Heart left ventricle (tissue), 16 donors: ENCODE measurements at regions not wholly inside any gene's neighbourhood (a gene's known extent, or its start where the extent isn't known, plus 50 kb on each side); places are given as distances from the start of the nearest gene placed in this dataset.
A peak's percentile ranks its signal among the peaks of the same experiment; 100 is the strongest.

Source experiments
- ATAC-seq, 4 donors: fragments of 200-7000 bp; cut with Tn5 transposase; one replicate each; pipeline ENCODE4 v1.9.1; 2020 to 2022; ENCODE audit warnings: moderate library complexity in 4 of 4, mild to moderate bottlenecking in 3 of 4, moderate number of reproducible peaks in 1 of 4
- DNase-seq, 5 donors: peaks; one replicate each; pipeline ENCODE4 v3.0.0-alpha.2; 2020
- H3K27ac ChIP-seq, 12 donors: fragments of 200-600 bp; sonication (generic) in 4 of 12; one replicate each; pipeline versions ENCODE4 v1.5.0 to v1.8.0; 2016 to 2022; ENCODE audit warnings: mild to moderate bottlenecking in 2 of 12
- H3K27me3 ChIP-seq, 9 donors: fragments of 200-600 bp; sonication (generic) in 2 of 9; one replicate each; pipeline versions ENCODE4 v1.5.1 to v1.8.0; 2016 to 2022; ENCODE audit warnings: mild to moderate bottlenecking in 3 of 9
- H3K36me3 ChIP-seq, 9 donors: fragments of 200-600 bp; sonication (generic) in 2 of 9; one replicate each; pipeline versions ENCODE4 v1.5.0 to v1.8.0; 2018 to 2022; ENCODE audit warnings: mild to moderate bottlenecking in 2 of 9
- H3K4me1 ChIP-seq, 12 donors: fragments of 200-600 bp; sonication (generic) in 4 of 12; one replicate each; pipeline versions ENCODE4 v1.5.0 to v1.8.0; 2016 to 2022; ENCODE audit warnings: mild to moderate bottlenecking in 3 of 12
- H3K4me3 ChIP-seq, 12 donors: fragments of 200-600 bp; sonication (generic) in 4 of 12; one replicate each; pipeline versions ENCODE4 v1.5.0 to v1.8.0; 2017 to 2022; ENCODE audit warnings: mild to moderate bottlenecking in 9 of 12, moderate library complexity in 4 of 12
- H3K9me3 ChIP-seq, 12 donors: fragments of 200-600 bp; sonication (generic) in 4 of 12; one replicate each; pipeline versions ENCODE4 v1.5.0 to v1.8.0; 2016 to 2022; ENCODE audit warnings: mild to moderate bottlenecking in 1 of 12
- POLR2A ChIP-seq, 2 donors: fragments of 450-650 bp; IDR thresholded peaks; one replicate each; pipeline ENCODE4 v1.6.1; 2017; ENCODE audit warnings: antibody characterized with exemption in 2 of 2, mild to moderate bottlenecking in 2 of 2, moderate library complexity in 2 of 2
- WGBS, 4 donors: extraction: QIAGEN DNeasy Blood & Tissue Kit in 2 of 4; methylation state at CpG; one replicate each; pipeline versions ENCODE4 v1.1.5 to v1.1.7; 2013 to 2018; 5-methylcytosine and 5-hydroxymethylcytosine counted together
- intact Hi-C, 10 donors: fragments of 100-400 bp; cut with DNase I; formaldehyde crosslinking; loops; one replicate each; pipeline versions ENCODE4 v1.11.1 to v1.14.2; 2022
- TF ChIP-seq, protein P1 (sequence below), 12 donors: fragments of 200-600 bp; sonication (generic) in 4 of 12; IDR thresholded peaks; one replicate each; pipeline versions ENCODE4 v1.5.0 to v1.8.0; 2018 to 2022; ENCODE audit warnings: antibody characterized with exemption in 12 of 12, mild to moderate bottlenecking in 5 of 12
- donor health status: ischemic (EF 13 %, LVEDD 7.1; RV severe dilation, severe dysfunction).
- donor health status: healthy with polysubstance abuse.
- donor health status: DM: no; HTN: yes; CAD: no.
- donor health status: DM: no; HTN: no; CAD: no.
- donor health status: ischemic (EF 25% LVEDD 6.9; RV normal size, moderate dysfunction).
- donor health status: ischemic (EF 25% LVEDD 5.7; RV mildly dilated, moderate dysfunction).
- donor health status: healthy.
- donor health status: DM: yes; HTN: yes; CAD: no.
- donor health status: ischemic (EF 35%, LVEDD 5.7; RV mildly dilated, moderate dysfunction).
- donor health status: nonischemic (EF 11% LVEDD 7.7; RV severe dilation, severe dysfunction).
- donor health status: DM: yes; HTN: yes; CAD: no.
- donor health status: PGD.
- donor health status: ischemic (EF 29% LVEDD 5.4; RV normal size, mild dysfunction).
- donor health status: nonischemic (EF 23%, LVEDD 6.1; RV moderate dilation, normal function).

- no peak for ATAC-seq
- intact Hi-C loops, result no loop called here
- 52 to 71% (median 58%) methylated on average over 1 of the region's 1 CpG for WGBS, 4 donors
- Histone ChIP-seq H3K9me3 (no peaks in the 10 kb centered on the region), H3K4me3 (no peak overlapping the region), H3K36me3 (no peaks in the 10 kb centered on the region), H3K27me3 (no peaks in the 10 kb centered on the region), H3K27ac (no peak overlapping the region), H3K4me1 (no peaks in the 10 kb centered on the region)
- no peak for DNase-seq
- TF ChIP-seq POLR2A (IDR thresholded peaks at IDR 0.05), result no peak
- TF ChIP-seq, protein P1, sequence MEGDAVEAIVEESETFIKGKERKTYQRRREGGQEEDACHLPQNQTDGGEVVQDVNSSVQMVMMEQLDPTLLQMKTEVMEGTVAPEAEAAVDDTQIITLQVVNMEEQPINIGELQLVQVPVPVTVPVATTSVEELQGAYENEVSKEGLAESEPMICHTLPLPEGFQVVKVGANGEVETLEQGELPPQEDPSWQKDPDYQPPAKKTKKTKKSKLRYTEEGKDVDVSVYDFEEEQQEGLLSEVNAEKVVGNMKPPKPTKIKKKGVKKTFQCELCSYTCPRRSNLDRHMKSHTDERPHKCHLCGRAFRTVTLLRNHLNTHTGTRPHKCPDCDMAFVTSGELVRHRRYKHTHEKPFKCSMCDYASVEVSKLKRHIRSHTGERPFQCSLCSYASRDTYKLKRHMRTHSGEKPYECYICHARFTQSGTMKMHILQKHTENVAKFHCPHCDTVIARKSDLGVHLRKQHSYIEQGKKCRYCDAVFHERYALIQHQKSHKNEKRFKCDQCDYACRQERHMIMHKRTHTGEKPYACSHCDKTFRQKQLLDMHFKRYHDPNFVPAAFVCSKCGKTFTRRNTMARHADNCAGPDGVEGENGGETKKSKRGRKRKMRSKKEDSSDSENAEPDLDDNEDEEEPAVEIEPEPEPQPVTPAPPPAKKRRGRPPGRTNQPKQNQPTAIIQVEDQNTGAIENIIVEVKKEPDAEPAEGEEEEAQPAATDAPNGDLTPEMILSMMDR (IDR thresholded peaks at IDR 0.05), result no peak
Observed at GRCh38 chr12:78490861-78491260, 373.7 kb upstream of the SYT1 start.

DNA sequence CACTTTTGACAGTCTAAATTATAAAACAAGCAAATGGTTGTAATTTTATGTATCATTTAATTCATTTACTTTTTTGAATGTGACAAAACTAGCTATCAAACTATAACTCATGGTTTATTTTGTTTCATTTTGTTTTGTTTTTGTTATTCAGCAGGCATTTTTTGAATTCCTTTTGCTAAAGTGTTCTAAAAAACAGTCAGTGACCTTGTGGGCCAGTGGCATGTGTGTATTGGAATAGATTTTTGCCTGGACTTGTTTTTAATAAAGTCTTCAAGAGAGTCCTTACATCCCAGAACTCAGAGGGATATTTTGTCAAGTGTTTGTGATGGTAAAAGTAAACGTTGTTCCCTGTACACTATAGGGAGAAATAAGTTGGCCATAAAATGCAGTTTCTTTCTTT, 369.7 kb upstream of the SYT1 start:
- ATAC-seq, result no peak
- no peak for DNase-seq
- intact Hi-C loops, result no loop called here
- H3K4me1 ChIP-seq, result no peaks in the 10 kb centered on the region
- H3K9me3 ChIP-seq, result no peaks in the 10 kb centered on the region
- 64 to 80% (median 73%) methylated on average over 1 of the region's 1 CpG for WGBS, 4 donors
- H3K27me3 ChIP-seq, result no peaks in the 10 kb centered on the region
- no peak overlapping the region for H3K4me3 ChIP-seq
- H3K27ac ChIP-seq, result no peak overlapping the region
- H3K36me3 ChIP-seq, result no peaks in the 10 kb centered on the region
- TF ChIP-seq POLR2A (IDR thresholded peaks at IDR 0.05), result no peak
- TF ChIP-seq, protein P1 (IDR thresholded peaks at IDR 0.05), result no peak

- no peak overlapping the region for H3K27ac ChIP-seq
- TF ChIP-seq, protein P1 (IDR thresholded peaks at IDR 0.05), result no peak
- no peak for TF ChIP-seq POLR2A (IDR thresholded peaks at IDR 0.05)
- H3K27me3 ChIP-seq, result no peaks in the 10 kb centered on the region
Observed at GRCh38 chr12:78501825-78502224, 362.7 kb upstream of the SYT1 start.

DNA sequence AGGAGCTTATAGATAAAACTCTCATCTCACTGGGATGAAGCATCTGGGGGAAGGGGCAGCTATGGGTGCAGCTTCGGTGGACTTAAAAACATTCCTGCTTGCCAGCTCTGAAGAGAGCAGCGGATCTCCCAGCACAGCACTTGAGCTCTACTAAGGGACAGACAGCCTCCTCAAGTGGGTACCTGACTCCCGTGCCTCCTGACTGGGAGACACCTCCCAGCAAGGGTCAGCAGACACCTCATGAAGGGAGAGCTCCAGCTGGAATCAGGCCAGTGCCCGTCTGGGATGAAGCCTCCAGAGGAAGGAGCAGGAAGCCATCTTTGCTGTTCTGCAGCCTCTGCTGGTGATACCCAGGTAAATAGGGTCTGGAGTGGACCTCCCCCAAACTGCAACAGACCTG, 345.2 kb upstream of the SYT1 start:
- no peak overlapping the region for H3K27ac ChIP-seq
- peaks cover 0 to 5% (median 0%) of the 10 kb centered on the region in 12 donors for H3K9me3 ChIP-seq
- TF ChIP-seq, protein P1 (IDR thresholded peaks at IDR 0.05), result no peak
- no peak for TF ChIP-seq POLR2A (IDR thresholded peaks at IDR 0.05)
- peak in 1 of 5 donors; percentile 12 for DNase-seq
- no peaks in the 10 kb centered on the region for H3K4me1 ChIP-seq
- intact Hi-C loops, result no loop called here
- no peak for ATAC-seq
- WGBS, 4 donors, result 73 to 79% (median 78%) methylated on average over 3 to 4 of the region's 4 CpGs
- H3K4me3 ChIP-seq, result no peak overlapping the region
- no peaks in the 10 kb centered on the region for H3K36me3 ChIP-seq
- H3K27me3 ChIP-seq, result no peaks in the 10 kb centered on the region

More at GRCh38 chr12:78501825-78502224, 362.7 kb upstream of the SYT1 start:
- Histone ChIP-seq H3K36me3 (no peaks in the 10 kb centered on the region), H3K4me1 (no peaks in the 10 kb centered on the region), H3K4me3 (no peak overlapping the region), H3K9me3 (no peaks in the 10 kb centered on the region)
- ATAC-seq (no peak), DNase-seq (no peak)
- intact Hi-C loops, result no loop called here
- 73 to 87% (median 82%) methylated on average over 2 of the region's 2 CpGs for WGBS, 4 donors
